ENCODE measurements at regions not wholly inside any gene's neighbourhood (a gene's known extent, or its start where the extent isn't known, plus 50 kb on each side); places are given as distances from the start of the nearest gene placed in this dataset.
"Not testable (repeated sequence)": the region's sequence is repeated elsewhere in the genome, so short reads cannot be mapped to it uniquely, and the experiment has no call there.

- not testable (repeated sequence) for TF ChIP-seq CTCF (IDR thresholded peaks at IDR 0.05; ENCODE audit: extremely low read depth in 1 of 2, insufficient read depth in 1 of 2, low read depth in 1 of 2, low read length in 2 of 2); EZH2 (IDR thresholded peaks at IDR 0.05; ENCODE audit: borderline replicate concordance, low read depth, low read length, severe bottlenecking); POLR2A (IDR thresholded peaks at IDR 0.05; ENCODE audit: low read depth, low read length); POLR2AphosphoS5 (IDR thresholded peaks at IDR 0.05; ENCODE audit: insufficient read depth, low read depth, low read length)
These were observed 112.8 kb upstream of the PLGLB2 start for GRCh38 chr2:87634971-87635650.
